HG03103 (cell line): ENCODE measurements at regions not wholly inside any gene's neighbourhood (a gene's known extent, or its start where the extent isn't known, plus 50 kb on each side); places are given as distances from the start of the nearest gene placed in this dataset.

ENCODE experiments used
- ATAC-seq: cut with Tn5 transposase; IDR thresholded peaks from one replicate; pipeline ENCODE4 v1.9.1; 2021; ENCODE audit warnings: low read depth; ENCODE audit not compliant: unreplicated experiment

DNA sequence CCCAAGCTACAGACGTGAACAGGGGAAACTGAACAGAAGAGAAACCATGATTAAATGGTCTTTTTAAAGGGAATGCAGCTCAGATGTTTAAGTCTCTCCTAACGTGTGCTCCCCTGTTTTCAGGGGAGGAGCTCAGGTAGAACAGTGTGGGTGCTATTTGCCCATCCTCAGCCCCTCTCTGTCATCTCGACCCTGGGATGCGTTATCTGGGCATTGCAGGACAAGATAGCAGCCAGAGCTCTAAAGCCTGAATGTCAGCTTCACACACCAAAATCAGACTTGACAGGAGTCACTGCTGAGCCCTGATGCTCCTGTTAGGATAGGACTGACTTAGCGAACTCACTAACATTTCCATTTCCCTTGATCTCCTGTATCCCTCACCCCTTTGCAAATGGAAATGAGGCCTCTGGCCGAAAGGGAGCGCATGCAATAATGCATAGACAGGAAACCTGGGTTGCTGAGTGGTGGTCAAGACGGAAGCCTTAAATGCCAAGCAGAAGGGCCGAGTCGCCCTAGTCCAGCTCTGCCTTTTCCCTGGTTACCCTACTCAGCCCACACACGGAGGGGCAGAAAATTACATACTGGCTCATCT, 234.9 kb upstream of the TPM1 start:
- ATAC-seq: no peak

DNA sequence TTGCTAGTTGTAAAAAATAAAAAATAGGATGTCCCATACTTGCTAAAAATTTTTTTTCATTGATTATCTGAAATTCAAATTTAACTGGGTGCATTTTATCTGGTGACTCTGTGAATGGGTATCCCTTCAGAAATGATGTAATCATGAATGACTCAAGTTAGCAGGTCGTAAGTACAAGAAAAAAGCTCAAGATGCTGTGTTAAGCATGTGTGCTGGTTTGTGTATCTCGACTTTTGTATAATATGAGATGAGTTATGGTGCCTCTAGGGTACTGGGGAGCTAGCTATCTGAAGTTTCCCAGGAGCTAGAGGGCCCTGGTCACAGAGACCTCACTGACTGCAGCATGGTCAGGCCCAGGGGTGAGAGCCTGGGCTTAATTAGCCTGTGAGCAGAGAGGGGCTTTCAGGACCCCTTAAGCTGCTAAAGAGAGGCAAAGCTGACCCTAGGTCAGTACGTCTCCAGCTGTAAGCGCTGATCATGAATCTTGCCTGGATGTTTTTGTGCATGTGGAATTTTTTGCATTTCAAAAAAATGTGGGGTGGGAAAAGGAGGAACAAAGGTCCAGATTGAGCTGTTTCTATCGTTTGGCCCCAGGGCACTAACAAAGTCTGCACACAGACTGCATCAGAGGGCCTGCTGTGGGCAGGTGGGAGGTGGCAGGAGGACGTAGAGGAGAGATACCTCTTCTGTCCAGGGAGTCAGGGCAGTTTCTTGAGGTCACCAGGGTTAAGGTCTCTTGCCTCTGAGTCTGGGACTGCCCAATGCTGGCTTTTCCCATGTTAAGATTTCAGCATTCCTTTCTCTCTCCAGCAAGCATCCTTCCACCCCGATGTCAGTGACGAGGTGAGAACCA, 233.2 kb upstream of the TPM1 start:
- ATAC-seq: no peak

DNA sequence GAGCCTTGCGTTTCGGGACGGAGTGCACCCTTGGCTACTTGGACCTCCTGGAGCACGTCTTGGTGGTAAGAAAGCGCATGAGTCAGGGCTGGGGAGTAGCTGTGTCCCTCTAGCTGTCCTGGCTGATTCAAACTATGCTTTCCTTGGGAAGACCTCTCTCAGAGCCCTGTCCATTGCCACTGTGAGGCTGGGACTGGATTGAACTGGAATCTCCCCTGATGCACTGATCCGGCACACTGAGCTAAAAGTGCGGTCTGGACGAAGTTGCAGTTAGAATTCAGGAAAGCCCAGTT, 232.6 kb upstream of the TPM1 start:
- ATAC-seq: no peak

DNA sequence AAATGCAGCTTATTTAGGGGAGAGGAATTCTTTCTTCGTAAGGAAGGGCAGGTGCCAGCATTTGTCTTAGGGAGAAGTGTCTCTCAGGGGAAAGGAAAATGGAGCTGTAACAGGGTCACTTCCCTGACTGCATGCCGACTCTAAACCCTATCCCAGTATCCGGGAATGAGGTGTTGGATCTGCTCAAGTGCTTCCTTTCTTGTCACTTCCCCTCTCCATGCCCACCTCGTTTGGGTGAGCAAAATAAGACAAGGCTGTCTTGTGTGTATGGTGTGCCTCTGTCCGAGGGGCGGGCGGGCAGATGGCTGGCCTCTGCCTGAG, 230.1 kb upstream of the TPM1 start:
- no peak for ATAC-seq

DNA sequence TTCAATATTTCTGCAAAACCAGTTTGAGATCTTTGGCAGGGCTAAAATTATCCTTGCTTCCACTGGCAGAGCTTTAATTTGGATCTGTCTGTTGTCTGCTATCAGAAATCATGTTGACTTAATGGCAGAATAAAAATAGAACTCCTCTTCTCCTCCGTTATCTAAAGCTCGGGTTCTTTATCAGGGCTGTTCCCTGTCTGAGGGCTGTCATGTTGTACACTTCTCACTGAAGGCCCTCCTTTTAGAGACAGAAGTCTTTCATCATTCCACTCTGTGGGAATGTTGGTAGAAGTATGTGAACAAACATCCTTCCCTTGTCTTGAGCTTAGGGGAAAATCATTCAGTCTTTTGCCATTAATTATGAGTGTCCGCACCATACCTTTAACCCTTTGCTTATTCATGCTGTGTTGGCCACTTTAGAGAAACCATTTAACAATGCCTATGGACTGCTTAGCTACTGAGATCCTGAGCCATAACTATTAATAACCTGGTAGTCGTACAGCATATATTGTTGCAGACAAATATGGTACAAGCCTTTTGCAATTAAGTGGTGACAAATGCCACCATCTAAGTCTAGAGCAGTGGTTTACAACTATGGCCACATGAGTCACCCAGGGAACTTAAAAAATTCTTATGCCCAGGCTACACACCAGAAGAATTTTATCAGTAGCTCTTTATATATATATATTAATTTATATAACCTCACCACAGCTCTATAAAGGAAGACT, 226.0 kb upstream of the TPM1 start:
- no peak for ATAC-seq

DNA sequence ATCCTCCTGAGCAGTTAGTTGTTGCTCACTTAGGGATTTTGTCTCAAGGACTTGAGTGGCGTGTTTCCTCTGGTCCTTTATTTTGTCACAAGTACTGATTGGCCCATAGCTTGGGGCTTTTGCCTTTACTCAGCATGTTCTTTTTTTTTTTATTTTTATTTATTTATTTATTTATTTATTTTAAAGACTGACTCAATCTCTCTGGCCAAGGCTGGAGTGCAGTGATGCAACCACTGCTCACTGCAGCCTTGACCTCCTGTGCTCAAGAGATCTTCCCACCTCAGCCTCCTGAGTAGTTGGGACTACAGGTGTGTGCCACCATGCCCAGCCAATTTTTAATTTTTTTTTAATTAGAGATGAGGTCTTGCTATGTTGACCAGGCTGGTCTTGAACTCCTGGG, 223.9 kb upstream of the TPM1 start:
- ATAC-seq: no peak

DNA sequence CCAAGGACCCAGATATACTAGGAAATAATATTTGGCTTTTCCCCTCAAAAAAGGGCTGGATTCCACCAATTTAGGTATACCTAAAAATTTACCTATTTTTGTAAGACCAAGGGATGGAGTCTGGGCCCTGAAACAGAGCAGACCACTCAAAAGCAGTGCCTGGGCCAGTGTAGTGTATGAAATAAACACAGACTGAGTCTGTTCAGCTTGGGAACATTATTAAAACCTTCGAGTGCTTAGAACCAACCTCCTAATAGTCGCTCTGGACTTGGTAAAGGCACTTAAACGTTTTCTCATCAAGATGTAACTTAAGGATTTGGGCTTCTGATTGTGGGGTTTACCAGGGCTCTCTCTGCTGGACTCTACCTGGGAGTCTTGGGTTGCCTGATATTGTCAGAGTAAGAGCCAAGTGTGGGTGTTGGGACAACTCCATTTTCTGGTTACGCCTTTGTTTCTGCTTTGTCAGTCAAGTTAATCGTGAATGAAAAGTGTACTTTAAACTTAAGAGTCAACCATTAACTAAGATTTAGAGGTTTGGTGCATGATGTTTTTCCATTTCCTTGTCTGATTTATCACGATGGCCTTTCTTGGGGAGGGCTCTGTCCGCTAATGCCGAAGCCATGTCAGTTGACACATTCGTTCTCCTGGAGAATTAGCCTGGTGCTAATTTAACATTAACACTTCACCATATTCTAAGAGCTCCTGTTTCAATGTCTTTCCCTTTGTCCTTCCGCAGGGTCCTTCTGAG, 221.0 kb upstream of the TPM1 start:
- ATAC-seq: no peak

DNA sequence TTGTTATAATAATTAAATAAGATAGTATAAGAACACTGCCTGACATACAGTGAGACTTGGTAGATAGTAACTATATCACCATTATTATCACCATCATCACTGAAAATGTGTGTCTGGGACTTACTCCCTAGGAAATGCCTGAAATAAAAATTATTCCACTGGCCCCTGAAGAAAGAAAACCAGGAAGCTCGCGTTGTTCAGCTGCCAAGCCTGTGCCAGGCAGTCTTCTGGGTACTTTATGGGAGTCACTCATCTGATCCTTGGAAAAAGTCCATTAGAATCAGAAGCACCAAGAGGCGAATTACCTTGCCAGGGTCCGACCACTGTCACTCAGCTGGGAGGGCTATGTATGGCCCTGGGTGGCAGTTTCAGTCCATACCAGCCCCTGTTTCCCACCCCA, 220.3 kb upstream of the TPM1 start:
- ATAC-seq: no peak

DNA sequence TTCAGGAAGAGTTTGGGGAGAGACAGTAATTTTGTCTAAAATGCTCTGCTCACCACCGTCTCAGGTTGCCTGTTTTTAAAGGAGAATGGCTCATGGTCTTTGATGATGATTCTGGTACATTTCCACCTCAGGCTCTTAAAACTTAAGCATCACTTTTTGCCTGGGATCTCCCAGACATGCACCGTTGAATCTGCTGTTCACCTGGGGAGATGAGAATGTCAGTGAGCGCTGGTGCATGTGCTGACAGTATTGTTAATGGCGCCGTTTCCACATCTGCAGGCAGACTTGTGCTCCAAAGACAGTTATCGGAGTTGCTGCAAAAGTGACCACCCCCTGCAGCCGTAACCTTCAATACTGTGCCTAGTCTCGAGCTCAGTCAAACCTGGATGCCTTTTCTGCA, 219.0 kb upstream of the TPM1 start:
- ATAC-seq: no peak

DNA sequence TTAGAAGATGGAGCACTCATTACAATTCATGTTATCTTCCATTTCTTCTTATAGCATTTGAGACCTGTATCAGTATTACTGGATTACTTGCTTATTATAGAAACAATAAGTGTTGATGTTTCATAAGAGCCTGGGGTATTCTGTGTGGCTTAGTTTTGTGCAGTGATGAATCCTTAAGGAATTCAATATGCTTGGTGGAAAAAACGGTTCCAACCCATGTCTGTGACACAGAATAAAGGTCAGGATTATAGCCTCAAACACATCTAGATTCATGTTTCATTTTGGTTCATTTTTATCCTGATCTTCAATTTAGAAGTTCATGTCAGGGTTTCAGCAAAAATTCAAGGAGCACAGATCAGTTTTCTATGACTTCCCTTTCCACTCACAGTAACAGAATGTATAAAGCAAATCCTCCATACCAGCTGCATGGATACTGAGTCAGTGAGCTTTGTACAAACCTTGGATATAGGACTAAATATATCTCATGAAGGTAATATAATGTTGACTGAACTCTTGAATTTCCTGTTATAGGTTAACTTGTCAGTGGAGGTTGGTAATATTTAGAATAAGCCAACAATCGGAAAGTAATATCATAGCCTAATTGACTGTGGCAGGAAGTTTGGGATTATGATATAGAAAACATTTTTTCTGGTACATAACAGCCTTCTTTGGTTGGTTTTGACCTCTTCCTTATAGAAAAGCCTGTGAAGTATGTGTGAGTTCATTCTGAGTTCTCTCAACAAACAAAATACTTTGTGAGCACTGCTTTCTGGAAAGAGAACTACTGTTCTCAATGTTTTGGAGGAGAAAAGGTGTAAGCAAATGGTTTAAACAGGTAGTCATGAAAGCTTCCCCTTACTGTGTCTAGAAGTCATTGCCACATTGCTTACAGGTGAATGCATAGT, 218.2 kb upstream of the TPM1 start:
- no peak for ATAC-seq

DNA sequence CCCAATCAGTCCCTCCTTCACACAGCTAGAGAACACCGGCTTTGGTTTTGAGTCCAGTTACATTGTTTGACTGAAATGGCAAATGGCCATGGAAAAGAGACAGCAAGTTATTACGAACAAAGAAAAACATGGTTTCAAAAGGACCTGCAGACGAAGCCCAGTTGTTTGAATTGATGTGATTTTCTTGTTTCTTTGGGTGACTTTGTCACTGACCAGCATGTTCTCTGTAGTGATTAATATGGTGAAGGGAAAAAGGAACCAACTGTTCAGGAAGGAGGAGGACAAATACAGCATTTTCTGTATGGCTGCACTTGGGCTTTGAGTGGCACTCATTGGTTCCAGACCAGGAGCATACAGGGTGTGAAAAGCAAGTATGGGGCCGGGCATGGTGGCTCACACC, 217.4 kb upstream of the TPM1 start:
- no peak for ATAC-seq

DNA sequence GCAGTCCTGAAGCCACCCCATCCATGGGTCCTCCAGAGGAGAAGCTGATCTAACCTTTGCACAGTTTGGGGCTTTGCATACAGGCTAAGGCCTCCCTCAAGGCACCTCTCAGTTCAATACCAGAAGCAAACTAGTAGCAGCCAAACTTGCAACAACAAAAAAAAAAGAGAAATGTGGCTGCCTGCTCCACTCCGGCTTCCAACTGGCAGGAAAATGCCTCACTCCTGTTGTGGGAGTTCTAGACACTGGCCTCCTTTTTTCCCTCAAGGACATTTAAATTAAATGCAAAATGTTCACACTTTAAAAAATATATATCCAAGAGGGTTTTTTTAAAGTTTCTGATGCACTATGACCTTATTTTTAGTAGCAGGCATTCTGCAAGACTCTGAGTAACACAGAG, 216.0 kb upstream of the TPM1 start:
- no peak for ATAC-seq

DNA sequence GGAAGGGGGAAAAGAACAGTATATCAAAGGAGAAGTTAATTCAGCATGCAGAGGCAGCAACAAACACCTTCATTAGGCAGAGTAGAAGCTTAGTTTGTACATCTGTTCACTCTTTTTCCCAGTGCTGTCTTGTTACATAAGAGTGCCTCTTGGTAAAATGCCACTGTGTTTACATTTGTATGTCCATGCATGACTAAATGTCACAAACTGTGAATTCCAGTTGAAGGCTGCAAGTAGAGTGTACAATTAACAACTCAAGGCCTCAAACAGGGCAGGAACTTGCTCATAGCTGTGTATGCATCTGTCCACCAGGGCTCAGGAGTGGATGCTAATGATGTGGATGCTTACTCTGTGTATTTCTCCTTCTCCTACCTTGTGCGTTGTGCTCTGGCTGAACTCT, 214.2 kb upstream of the TPM1 start:
- no peak for ATAC-seq

DNA sequence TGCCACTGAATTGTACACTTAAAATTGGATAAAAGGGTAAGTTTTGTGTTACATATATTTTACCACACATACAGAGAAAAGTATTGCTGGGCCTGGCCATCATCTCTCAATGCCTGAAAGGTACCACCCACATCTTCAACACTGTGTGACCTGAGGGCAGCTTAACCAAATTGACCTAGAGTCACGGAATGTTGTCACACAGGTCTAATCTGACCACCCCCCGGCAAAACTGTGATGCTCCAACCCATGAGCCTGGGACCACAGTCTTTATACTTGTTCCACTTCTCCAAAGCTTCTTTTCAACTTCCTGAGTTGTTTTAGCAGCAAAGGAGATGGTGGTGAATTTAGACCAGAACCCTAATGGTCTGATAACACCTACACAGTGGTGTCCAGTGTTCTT, 210.3 kb upstream of the TPM1 start:
- ATAC-seq: no peak

DNA sequence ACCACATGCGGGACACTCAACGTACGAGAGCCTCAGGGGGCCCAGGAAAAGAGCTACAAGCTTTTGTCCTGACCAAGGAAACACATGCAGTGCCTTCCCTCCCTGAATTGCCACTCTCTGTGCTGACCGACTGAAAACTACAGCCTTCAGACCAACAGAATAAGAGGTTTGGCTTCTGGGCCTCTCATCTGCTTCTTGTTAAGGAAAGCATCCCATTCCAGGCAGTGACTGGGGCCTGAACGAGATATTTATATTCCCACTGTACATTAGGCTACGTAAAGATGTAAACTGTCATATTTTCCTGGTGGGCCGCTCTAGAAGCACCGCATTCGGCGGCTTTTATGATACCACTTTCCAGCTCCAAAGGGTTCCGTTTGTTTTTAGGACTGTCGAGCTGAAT, 208.9 kb upstream of the TPM1 start:
- ATAC-seq: no peak

DNA sequence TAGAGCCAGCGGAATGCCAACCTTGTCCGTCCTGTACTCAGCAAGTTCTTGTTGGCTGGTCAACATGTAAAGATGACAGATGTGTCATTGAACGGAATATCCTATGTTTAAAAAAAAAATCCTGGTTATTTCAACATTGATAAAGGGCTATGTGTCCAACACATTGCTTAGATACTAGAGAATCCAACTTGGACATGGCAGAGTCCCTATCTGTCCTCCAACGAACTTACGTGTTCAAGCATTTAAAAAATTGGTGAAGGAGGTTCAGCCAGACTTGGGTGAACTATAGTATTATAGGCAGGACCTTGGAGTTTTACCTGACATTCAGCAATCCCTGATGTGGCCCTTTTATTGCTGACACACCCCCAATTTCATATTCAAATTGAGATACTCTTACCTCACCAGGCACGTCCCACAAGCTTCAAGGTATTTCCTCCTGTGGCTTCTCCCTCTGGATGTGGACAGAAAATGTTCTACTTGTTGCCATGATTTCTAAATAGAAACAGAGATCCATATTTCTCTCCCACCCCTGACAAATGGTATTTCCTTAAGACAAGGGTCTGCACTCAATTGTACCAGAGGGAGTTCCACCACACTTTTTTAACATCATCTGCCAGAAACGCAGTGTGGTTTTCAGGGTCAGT, 207.7 kb upstream of the TPM1 start:
- no peak for ATAC-seq

DNA sequence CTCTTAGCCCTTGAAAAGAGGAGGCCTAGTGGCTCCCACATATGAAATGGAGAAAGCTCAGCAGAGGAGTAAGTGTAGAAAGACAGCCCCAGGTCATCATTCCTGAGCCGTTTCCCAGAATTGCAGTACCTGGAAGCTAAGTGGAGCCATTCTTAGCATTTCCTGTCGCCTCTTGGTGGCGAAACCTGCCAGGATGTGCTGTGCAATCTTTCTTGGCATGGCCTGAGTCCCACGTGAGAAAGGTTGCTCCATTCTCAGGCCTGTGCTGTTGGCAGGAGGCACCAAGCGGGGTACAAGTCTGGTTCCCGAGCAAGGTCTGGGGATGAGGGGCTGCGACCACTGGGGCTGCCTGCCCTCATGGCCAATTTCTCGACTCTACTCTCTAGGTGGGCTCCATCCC, 207.2 kb upstream of the TPM1 start:
- no peak for ATAC-seq

DNA sequence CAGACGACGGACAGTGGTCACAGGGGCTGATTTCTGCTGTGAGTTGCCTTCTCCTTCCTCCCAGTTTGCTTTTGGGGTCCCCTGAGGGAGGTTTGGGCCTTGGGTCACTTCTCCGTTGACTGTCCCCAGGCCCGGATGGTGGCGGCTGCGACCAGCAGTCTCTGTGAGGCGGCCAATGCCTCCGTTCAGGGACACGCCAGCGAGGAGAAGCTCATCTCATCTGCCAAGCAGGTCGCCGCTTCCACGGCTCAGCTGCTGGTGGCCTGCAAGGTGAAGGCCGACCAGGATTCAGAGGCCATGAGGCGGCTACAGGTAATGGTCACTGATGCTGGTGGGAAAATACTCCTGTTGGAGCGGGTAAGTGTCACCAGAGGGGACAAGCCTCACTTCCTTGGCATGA, 206.8 kb upstream of the TPM1 start:
- no peak for ATAC-seq

DNA sequence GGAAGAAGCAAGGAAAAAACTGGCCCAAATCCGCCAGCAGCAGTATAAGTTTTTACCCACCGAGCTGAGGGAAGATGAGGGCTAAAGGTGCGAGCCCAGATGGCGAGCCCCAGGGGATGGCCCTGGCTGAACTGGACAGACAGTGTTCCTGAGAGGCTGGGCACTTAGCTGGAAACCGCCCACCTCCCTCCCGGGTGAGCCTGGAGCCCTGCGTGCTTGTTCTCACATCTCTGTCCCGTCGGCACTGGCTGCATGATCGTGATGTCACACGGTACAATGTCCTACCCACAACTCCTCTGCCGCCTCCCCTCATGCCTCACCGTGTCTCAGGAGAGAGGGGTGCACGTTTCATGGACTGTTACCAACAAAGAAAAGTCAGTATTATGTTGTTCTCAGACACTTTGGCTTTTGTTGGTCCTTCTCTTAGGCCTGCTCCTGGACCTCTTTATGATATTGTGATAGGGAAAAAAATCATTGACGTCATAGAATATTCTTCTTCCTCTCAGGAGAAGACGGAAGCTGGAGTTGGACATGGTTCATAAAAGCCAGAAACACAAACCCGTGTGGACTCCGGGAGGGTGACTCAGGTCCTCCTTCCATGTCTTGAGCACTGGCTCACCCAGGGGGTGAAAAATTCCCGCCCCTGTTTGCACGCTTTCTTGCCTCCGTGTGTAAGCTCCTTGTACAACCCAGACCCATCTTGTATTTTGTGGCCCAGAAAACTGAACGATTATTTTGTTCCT, 201.8 kb upstream of the TPM1 start:
- no peak for ATAC-seq
